ENCODE measurements at regions not wholly inside any gene's neighbourhood (a gene's known extent, or its start where the extent isn't known, plus 50 kb on each side); places are given as distances from the start of the nearest gene placed in this dataset.

- TF ChIP-seq, protein P1, sequence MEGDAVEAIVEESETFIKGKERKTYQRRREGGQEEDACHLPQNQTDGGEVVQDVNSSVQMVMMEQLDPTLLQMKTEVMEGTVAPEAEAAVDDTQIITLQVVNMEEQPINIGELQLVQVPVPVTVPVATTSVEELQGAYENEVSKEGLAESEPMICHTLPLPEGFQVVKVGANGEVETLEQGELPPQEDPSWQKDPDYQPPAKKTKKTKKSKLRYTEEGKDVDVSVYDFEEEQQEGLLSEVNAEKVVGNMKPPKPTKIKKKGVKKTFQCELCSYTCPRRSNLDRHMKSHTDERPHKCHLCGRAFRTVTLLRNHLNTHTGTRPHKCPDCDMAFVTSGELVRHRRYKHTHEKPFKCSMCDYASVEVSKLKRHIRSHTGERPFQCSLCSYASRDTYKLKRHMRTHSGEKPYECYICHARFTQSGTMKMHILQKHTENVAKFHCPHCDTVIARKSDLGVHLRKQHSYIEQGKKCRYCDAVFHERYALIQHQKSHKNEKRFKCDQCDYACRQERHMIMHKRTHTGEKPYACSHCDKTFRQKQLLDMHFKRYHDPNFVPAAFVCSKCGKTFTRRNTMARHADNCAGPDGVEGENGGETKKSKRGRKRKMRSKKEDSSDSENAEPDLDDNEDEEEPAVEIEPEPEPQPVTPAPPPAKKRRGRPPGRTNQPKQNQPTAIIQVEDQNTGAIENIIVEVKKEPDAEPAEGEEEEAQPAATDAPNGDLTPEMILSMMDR (IDR thresholded peaks at IDR 0.05): no peak
- TF ChIP-seq EP300 (IDR thresholded peaks at IDR 0.05) (no peak), POLR2AphosphoS5 (IDR thresholded peaks at IDR 0.05) (no peak)
These were observed 159.1 kb downstream of the TBX18 start for GRCh38 chr6:84605298-84605697.

All from stomach (tissue), 4 donors.